GM13977 (cell line): ENCODE measurements at regions not wholly inside any gene's neighbourhood (a gene's known extent, or its start where the extent isn't known, plus 50 kb on each side); places are given as distances from the start of the nearest gene placed in this dataset.
"Not testable (repeated sequence)": the region's sequence is repeated elsewhere in the genome, so short reads cannot be mapped to it uniquely, and the experiment has no call there.

Experiments
- DNase-seq: peaks from one replicate; pipeline ENCODE4 v3.0.0; 2012; ENCODE audit warnings: low spot score
- in situ Hi-C: fragments of 300-500 bp; cut with MboI; formaldehyde crosslinking; loops from one replicate; pipeline ENCODE4 v1.12.0; 2022; ENCODE audit warnings: low sequenced_read_pairs, low pct_unique_long_range_greater_than_20kb, mixed read lengths, inconsistent platforms; ENCODE audit not compliant: unreplicated experiment
- TF ChIP-seq, protein P1 (sequence below): IDR thresholded peaks from 2 replicates; pipeline ENCODE4 v1.5.1; 2012; ENCODE audit warnings: mild to moderate bottlenecking, control low read depth; ENCODE audit not compliant: insufficient read depth; ENCODE audit errors: extremely low read depth, missing control alignments

DNA sequence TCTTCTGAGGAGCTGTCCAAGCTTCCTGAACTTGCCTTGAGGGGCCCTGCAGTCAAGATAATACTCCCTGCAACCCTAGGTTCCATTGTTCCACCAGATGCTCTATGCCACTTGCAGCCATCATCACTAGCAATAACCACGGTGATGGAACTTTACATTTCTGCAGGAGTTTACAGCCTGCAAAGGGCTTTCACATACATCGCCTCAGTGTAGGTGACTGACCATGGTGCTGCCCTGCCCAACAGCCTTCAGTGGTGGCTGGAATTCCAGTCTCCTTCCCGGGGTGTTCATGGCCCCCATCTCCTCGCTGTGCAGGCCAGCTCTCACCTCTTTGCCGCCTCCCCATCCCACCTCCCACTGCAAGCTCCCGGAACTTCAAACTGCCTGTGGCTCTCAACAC lies 225.5 kb upstream of the ECI2 start:
- DNase-seq, result no peak
- in situ Hi-C loops, result no loop called here
- TF ChIP-seq, protein P1, sequence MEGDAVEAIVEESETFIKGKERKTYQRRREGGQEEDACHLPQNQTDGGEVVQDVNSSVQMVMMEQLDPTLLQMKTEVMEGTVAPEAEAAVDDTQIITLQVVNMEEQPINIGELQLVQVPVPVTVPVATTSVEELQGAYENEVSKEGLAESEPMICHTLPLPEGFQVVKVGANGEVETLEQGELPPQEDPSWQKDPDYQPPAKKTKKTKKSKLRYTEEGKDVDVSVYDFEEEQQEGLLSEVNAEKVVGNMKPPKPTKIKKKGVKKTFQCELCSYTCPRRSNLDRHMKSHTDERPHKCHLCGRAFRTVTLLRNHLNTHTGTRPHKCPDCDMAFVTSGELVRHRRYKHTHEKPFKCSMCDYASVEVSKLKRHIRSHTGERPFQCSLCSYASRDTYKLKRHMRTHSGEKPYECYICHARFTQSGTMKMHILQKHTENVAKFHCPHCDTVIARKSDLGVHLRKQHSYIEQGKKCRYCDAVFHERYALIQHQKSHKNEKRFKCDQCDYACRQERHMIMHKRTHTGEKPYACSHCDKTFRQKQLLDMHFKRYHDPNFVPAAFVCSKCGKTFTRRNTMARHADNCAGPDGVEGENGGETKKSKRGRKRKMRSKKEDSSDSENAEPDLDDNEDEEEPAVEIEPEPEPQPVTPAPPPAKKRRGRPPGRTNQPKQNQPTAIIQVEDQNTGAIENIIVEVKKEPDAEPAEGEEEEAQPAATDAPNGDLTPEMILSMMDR, result no peak

DNA sequence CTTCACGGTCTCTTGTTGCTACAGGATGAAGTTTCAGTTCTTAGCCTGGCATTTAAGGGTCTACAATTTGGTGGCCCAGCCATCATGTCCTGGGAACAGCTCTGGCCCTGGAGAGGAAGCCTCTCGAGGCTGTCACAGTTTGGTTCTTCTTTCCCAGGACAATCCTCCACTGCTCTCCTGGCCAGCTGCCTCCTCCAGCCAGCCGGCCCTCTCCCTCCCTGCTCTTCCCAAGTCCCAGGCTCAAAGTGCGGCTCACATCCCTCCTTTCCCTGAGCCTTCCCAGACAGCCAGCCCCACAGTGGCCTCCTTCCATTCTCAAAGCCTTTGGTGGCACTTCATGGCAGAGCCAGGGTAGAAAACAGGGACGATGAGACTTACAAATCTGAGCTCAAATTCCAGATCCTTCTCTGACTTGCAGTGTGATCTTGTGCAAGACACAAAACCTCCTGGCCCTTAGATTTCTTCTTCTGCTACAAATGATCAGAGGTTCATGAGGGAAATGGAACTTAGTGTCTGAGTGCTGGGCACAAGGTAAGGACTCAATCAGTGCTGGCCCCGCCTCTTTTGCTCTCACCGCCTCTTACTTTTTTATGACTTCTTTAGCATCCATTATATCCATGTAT lies 223.8 kb upstream of the ECI2 start:
- in situ Hi-C loops, result no loop called here
- TF ChIP-seq, protein P1, result no peak
- DNase-seq, result no peak

DNA sequence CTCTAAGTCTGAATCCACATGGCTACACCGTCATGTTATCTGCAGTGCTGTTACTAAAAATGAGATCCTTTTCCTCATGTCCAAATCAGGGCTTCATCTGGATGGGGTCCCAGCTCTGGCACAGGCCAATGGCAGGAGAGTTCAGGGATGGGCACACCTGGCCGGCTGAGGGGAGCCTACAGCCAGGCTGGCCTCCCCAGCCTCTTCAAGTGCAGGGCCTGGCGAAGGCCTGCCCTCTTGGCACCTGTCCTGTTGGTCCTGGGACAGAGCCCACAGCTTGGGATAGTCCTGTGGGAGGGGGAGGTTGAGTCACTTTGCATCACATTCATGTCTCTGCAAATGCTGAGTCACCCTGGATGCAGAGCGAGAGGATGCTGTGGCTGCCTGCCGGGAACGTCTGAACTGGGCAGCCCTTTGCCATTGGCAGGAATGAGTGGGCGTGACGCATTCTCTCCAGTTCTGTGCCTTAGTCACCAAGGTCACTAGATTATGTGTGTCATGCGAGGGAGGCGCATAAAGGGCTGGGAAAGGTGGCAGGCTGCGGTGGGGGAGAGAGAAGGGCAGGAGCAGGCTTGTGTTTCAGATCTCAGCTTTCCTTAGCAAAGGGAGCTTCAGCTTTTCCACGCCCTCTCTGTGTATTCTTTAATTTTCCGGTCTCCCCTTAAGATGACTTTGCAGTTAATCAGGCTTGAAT lies 223.2 kb upstream of the ECI2 start:
- in situ Hi-C loops, result no loop called here
- TF ChIP-seq, protein P1, result no peak
- DNase-seq, result no peak

DNA sequence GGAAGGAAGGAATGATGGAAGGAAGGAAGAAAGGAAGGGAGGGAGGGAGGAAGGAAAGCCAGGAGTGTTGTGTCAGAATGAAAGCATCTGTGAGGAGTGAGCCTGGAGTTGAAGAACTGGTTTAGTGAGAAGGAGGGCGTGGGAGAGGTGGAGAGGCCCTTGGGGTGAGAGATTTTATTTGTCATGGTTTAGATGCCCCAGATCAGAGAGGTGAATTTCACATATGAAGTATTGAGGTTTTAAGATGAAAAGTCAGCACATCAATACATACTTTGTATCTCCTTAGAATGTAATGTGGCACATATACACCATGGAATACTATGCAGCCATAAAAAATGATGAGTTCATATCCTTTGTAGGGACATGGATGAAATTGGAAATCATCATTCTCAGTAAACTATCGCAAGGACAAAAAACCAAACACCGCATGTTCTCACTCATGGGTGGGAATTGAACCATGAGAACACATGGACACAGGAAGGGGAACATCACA lies 222.3 kb upstream of the ECI2 start:
- DNase-seq, in situ Hi-C loops: not testable (repeated sequence)

DNA sequence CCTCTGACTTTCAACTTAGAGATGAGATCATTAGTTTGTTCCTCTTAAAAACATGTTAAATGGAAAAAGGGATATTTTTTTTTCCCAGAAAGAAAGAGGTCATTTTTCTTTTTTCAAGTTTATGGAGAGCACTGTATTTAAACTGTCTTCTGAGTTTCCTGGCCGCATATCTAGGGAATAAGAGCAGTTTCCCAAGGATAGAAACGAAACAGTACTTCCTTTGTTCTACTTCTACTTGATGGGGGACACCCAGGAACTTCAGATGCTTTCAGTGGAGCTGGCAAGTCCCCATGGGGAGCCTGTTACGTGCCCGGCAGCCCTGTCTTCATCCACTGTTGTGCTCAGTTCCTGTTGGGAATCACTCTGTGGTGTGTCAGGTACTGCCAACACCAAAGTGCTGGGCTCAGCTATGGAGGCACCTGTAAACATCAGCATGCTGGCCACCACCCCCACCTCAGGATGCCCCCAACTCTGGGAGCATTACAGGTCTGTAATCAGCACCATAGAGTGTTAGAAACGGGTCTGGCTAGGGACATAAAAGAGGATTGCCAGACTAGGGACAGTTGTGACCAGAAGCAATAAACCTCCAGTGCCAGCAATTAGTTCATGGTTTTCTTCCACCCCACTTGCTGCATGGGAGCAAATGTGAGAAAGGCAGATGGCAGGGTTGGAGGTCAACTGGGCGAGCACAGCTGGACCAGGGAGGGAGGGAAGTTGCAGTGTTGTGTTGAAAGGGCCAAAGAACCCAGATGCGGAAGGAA lies 221.7 kb upstream of the ECI2 start:
- in situ Hi-C loops, result no loop called here
- DNase-seq, result no peak
- TF ChIP-seq, protein P1, result no peak

DNA sequence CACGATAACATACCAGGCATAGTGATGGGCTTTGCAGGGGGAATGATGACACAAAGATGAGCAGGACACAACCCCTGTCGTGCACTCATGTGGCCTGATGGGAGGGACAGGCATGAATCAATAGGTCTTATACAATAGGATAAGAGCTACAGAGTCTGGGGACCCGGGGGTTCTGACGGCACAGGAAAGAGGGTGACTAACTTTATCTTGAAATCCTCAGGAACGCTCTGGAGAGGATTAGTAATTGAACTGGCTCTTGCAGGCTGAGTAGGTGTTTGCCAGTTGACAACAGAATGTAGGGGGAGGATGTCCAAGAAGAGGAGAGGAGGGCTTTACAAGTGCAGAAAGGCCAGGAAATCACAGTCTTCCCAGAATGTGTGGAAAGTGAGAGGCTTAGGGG lies 219.9 kb upstream of the ECI2 start:
- TF ChIP-seq, protein P1, result no peak
- no peak for DNase-seq

DNA sequence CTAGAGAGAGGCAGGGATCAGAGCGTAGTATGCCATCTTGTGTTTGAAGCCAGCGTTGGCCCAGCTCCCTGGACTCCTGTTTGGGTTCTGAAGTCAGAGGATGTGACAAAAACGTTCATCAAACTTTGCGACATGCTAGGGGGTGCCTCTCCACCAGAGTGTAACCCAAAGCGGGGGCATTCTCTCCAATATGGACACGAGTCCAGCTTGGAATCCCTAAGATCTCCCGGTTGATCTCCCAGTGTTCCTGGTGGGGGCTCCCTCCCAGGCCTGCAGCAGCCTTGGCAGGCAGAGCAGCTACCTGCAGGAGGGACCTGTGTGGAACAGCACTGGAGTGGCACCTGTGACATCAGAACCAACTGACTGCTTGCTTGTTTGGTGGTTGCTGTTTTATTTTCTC lies 218.8 kb upstream of the ECI2 start:
- TF ChIP-seq, protein P1, result no peak
- DNase-seq, result no peak
- in situ Hi-C loops, result no loop called here

More for the DNA sequence above, 219.9 kb upstream of the ECI2 start:
- in situ Hi-C loops, result no loop called here
